NCI-H774 (cell line): ENCODE measurements at regions not wholly inside any gene's neighbourhood (a gene's known extent, or its start where the extent isn't known, plus 50 kb on each side); places are given as distances from the start of the nearest gene placed in this dataset.

Experiments used
- DNase-seq: peaks from one replicate; lab custom pipeline; 2025; lab: John Stamatoyannopoulos, UW

- DNase-seq: no peak
Measured at GRCh38 chr18:38980420-38980819, 1414.8 kb upstream of the CELF4 start.

- no peak for DNase-seq
Measured at GRCh38 chr18:38972571-38972970, 1407.0 kb upstream of the CELF4 start.

GRCh38 chr18:38971881-38972280, 1406.3 kb upstream of the CELF4 start:
- DNase-seq: no peak

GRCh38 chr18:38966841-38967240, 1401.2 kb upstream of the CELF4 start:
- no peak for DNase-seq

GRCh38 chr18:38963943-38964660, 1398.5 kb upstream of the CELF4 start:
- DNase-seq: no peak

- DNase-seq: no peak
Measured at GRCh38 chr18:38961880-38962279, 1396.3 kb upstream of the CELF4 start.

GRCh38 chr18:38957736-38958135, 1392.1 kb upstream of the CELF4 start:
- no peak for DNase-seq

GRCh38 chr18:38956068-38956467, 1390.5 kb upstream of the CELF4 start:
- no peak for DNase-seq

- no peak for DNase-seq
Measured at GRCh38 chr18:38951633-38952032, 1386.0 kb upstream of the CELF4 start.

GRCh38 chr18:38948436-38948835, 1382.8 kb upstream of the CELF4 start:
- no peak for DNase-seq

GRCh38 chr18:38944446-38945024, 1378.9 kb upstream of the CELF4 start:
- DNase-seq: no peak

GRCh38 chr18:38941711-38942561, 1376.3 kb upstream of the CELF4 start:
- no peak for DNase-seq

- no peak for DNase-seq
Measured at GRCh38 chr18:38940863-38941531, 1375.4 kb upstream of the CELF4 start.

GRCh38 chr18:38940475-38940862, 1374.9 kb upstream of the CELF4 start:
- DNase-seq: no peak

GRCh38 chr18:38933910-38934510, 1368.4 kb upstream of the CELF4 start:
- no peak for DNase-seq

- no peak for DNase-seq
Measured at GRCh38 chr18:38933322-38933721, 1367.7 kb upstream of the CELF4 start.

GRCh38 chr18:38932752-38933151, 1367.2 kb upstream of the CELF4 start:
- DNase-seq: no peak

- DNase-seq: no peak
Measured at GRCh38 chr18:38931754-38932050, 1366.1 kb upstream of the CELF4 start.

- no peak for DNase-seq
Measured at GRCh38 chr18:38930881-38931753, 1365.5 kb upstream of the CELF4 start.

GRCh38 chr18:38923540-38923939, 1357.9 kb upstream of the CELF4 start:
- no peak for DNase-seq

GRCh38 chr18:38923126-38923525, 1357.5 kb upstream of the CELF4 start:
- peak; percentile 11 for DNase-seq
